SK-N-MC (cell line): ENCODE measurements at regions not wholly inside any gene's neighbourhood (a gene's known extent, or its start where the extent isn't known, plus 50 kb on each side); places are given as distances from the start of the nearest gene placed in this dataset.

Experiments
- EZH2 ChIP-seq: fragments of 200-600 bp; sonication (generic); IDR thresholded peaks from one replicate; pipeline ENCODE4 v1.6.1; 2017; ENCODE audit warnings: antibody characterized with exemption
- FOXP2 ChIP-seq: optimal IDR thresholded peaks from 2 replicates; pipeline ENCODE3; 2011; ENCODE audit warnings: mild to moderate bottlenecking, moderate library complexity; ENCODE audit not compliant: insufficient read depth; ENCODE audit errors: extremely low read length, control extremely low read depth
- POLR2AphosphoS5 ChIP-seq: IDR thresholded peaks from 2 replicates; pipeline ENCODE4 v1.6.1; 2012; ENCODE audit warnings: mild to moderate bottlenecking, low read depth, low read length, borderline replicate concordance

GRCh38 chr20:21781446-21782075 lies 76.1 kb downstream of the PAX1 start:
- TF ChIP-seq POLR2AphosphoS5 (no peak), EZH2 (no peak), FOXP2 (no peak)
